ENCODE measurements at regions not wholly inside any gene's neighbourhood (a gene's known extent, or its start where the extent isn't known, plus 50 kb on each side); places are given as distances from the start of the nearest gene placed in this dataset.

- H3K9me3 Mint-ChIP-seq: no peaks in the 10 kb centered on the region
- TF ChIP-seq CTCF (IDR thresholded peaks at IDR 0.05): no peak
- no peaks in the 10 kb centered on the region for H3K27me3 Mint-ChIP-seq (ENCODE audit: insufficient read depth)
- H3K27ac Mint-ChIP-seq: no peak overlapping the region
- H3K36me3 Mint-ChIP-seq (ENCODE audit: low read depth): no peaks in the 10 kb centered on the region
- no peak overlapping the region for H3K4me3 Mint-ChIP-seq
- no peak for DNase-seq
- H3K4me1 Mint-ChIP-seq (ENCODE audit: low read depth): peaks cover 20% of the 10 kb centered on the region
These were observed 213.6 kb downstream of the OGFRL1 start for GRCh38 chr6:71502168-71502567.

GRCh38 chr6:71502956-71503355, 214.3 kb downstream of the OGFRL1 start:
- no peak for TF ChIP-seq CTCF (IDR thresholded peaks at IDR 0.05)
- Mint-ChIP-seq H3K4me3 (no peak overlapping the region), H3K27me3 (ENCODE audit: insufficient read depth) (no peaks in the 10 kb centered on the region), H3K27ac (no peak overlapping the region), H3K36me3 (ENCODE audit: low read depth) (no peaks in the 10 kb centered on the region), H3K9me3 (no peaks in the 10 kb centered on the region), H3K4me1 (ENCODE audit: low read depth) (peaks cover 20% of the 10 kb centered on the region)
- no peak for DNase-seq

- Mint-ChIP-seq H3K27me3 (ENCODE audit: insufficient read depth) (no peaks in the 10 kb centered on the region), H3K36me3 (ENCODE audit: low read depth) (no peaks in the 10 kb centered on the region), H3K4me3 (no peak overlapping the region), H3K27ac (no peak overlapping the region), H3K9me3 (no peaks in the 10 kb centered on the region), H3K4me1 (ENCODE audit: low read depth) (peaks cover 25% of the 10 kb centered on the region)
- no peak for DNase-seq
- no peak for TF ChIP-seq CTCF (IDR thresholded peaks at IDR 0.05)
These were observed 218.6 kb downstream of the OGFRL1 start for GRCh38 chr6:71507183-71507582.

DNA sequence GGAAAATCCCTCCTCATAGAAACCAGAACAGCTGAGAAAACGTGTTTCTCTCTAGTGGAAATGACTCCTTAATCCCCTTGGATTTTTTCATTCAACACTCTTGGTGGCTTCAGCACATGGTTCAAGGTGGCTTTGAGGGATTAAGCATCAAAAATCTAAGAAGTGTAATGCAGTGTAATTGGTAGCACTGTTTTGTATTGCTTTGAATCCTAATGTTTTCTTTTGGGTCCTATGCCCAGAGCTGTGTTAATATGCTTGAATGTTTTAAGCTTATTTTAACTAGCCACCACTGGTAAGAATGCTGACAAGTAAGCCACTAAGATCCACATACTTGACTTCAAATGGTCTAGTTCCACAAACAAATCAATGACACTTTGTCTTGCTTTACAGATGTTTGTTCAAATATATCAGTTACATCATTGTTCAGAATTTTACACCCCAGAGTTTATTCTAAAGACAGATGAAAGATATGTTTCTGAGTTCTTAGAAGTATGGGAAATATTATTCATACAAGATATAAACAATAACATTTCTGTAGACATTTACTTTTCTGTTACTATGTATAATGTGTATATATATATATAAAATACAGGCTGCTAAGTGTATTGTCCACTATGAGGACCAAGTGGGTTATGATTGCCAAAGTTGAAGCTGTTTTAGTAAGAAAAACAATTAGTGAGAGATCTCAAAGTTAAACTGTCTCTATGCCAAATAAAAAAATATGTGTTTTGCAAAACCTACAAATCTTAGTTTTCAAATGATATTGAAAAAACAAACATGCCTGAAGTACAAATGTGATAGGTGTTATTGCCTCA, 220.8 kb downstream of the OGFRL1 start:
- DNase-seq: no peak
- no peak for TF ChIP-seq CTCF (IDR thresholded peaks at IDR 0.05)
- Mint-ChIP-seq H3K4me1 (ENCODE audit: low read depth) (peaks cover 25% of the 10 kb centered on the region), H3K36me3 (ENCODE audit: low read depth) (no peaks in the 10 kb centered on the region), H3K9me3 (no peaks in the 10 kb centered on the region), H3K27ac (0 out of 2 replicates have a peak overlapping the region, but pooled peaks have one; percentile 4), H3K4me3 (no peak overlapping the region), H3K27me3 (ENCODE audit: insufficient read depth) (no peaks in the 10 kb centered on the region)

DNA sequence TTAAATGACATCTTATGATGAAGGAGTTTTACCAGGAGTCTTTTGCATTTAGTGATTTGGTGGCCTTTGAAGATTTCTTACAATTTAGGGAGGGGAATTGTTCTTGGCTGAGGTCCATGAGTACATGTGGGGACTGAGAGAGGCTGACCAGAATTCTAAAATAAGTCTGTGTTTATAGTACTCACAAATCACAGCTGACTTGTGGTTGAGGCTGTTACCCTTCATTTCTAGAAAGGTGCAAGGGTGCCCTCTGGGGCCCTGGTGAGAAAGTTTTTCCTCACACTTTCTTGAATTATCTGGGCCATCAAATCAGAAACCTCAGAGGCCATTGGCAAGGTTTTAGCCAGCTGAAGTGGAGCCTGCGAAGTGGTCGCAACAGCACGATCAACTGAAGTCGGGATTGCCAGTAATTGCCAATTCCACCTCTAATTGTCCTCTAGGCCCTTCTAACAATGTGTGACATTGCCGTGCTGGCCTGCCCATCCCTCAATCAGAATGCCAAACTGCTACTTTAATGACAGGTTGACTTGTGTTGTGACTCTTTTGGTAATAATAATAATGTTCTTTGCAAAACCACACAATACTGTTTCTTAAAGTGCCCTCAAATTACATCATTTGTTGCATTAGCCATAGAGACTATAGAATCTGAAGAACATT, 221.6 kb downstream of the OGFRL1 start:
- Mint-ChIP-seq H3K4me3 (no peak overlapping the region), H3K36me3 (ENCODE audit: low read depth) (no peaks in the 10 kb centered on the region), H3K27me3 (ENCODE audit: insufficient read depth) (no peaks in the 10 kb centered on the region), H3K27ac (no peak overlapping the region), H3K4me1 (ENCODE audit: low read depth) (peaks cover 25% of the 10 kb centered on the region), H3K9me3 (no peaks in the 10 kb centered on the region)
- TF ChIP-seq CTCF (IDR thresholded peaks at IDR 0.05): peak; percentile 86
- peak; percentile 72 for DNase-seq
